ENCODE measurements at regions not wholly inside any gene's neighbourhood (a gene's known extent, or its start where the extent isn't known, plus 50 kb on each side); places are given as distances from the start of the nearest gene placed in this dataset.

- no peaks in the 10 kb centered on the region for H3K9me3 ChIP-seq (ENCODE audit: control insufficient read depth in 2 of 2, low read length in 2 of 2)
- no peaks in the 10 kb centered on the region for H3K36me3 ChIP-seq (ENCODE audit: control insufficient read depth in 2 of 2, insufficient read depth in 2 of 2, low read length in 2 of 2)
- no peak overlapping the region for H3K4me3 ChIP-seq (ENCODE audit: low read length in 2 of 2)
- H3K27me3 ChIP-seq (ENCODE audit: control insufficient read depth in 2 of 2, insufficient read depth in 2 of 2, low read length in 2 of 2), result no peaks in the 10 kb centered on the region
- no peaks in the 10 kb centered on the region for H3K4me1 ChIP-seq (ENCODE audit: control insufficient read depth in 2 of 2, insufficient read depth in 2 of 2, low read length in 2 of 2)
- H3K9ac ChIP-seq (ENCODE audit: low read depth in 1 of 2, low read length in 2 of 2), result no peak overlapping the region
- no peak overlapping the region for H3K27ac ChIP-seq (ENCODE audit: low read depth in 2 of 2, low read length in 2 of 2)
These were observed 256.1 kb upstream of the DPYD start for GRCh38 chr1:98176936-98177335.

GRCh38 chr1:98176414-98176813, 255.6 kb upstream of the DPYD start:
- Histone ChIP-seq H3K9ac (ENCODE audit: low read depth in 1 of 2, low read length in 2 of 2) (no peak overlapping the region), H3K36me3 (ENCODE audit: control insufficient read depth in 2 of 2, insufficient read depth in 2 of 2, low read length in 2 of 2) (no peaks in the 10 kb centered on the region), H3K4me1 (ENCODE audit: control insufficient read depth in 2 of 2, insufficient read depth in 2 of 2, low read length in 2 of 2) (no peaks in the 10 kb centered on the region), H3K4me3 (ENCODE audit: low read length in 2 of 2) (no peak overlapping the region), H3K9me3 (ENCODE audit: control insufficient read depth in 2 of 2, low read length in 2 of 2) (no peaks in the 10 kb centered on the region), H3K27ac (ENCODE audit: low read depth in 2 of 2, low read length in 2 of 2) (no peak overlapping the region), H3K27me3 (ENCODE audit: control insufficient read depth in 2 of 2, insufficient read depth in 2 of 2, low read length in 2 of 2) (no peaks in the 10 kb centered on the region)

GRCh38 chr1:98172578-98172977, 251.7 kb upstream of the DPYD start:
- no peaks in the 10 kb centered on the region for H3K27me3 ChIP-seq (ENCODE audit: control insufficient read depth in 2 of 2, insufficient read depth in 2 of 2, low read length in 2 of 2)

DNA sequence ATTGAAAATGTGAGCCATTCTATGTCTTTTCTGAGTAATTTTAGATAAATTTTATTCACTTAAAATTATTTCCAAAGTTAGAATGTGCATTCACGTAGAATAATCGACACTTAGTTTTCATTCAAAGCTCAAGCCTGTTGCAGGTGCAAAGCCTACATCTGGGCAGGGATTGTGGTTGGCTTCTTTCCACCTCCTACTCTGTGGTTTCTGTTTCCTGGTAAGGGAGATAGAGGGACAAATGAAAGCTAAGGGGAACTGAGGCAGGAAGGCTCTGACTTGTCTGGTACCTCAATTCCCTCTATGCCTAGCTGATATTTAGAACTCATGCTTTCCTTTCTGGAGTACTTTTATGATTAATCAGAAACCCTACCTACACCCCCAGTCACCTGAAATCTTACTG, 251.2 kb upstream of the DPYD start:
- H3K4me1 ChIP-seq (ENCODE audit: control insufficient read depth in 2 of 2, insufficient read depth in 2 of 2, low read length in 2 of 2), result no peaks in the 10 kb centered on the region
- no peak overlapping the region for H3K4me3 ChIP-seq (ENCODE audit: low read length in 2 of 2)
- H3K9me3 ChIP-seq (ENCODE audit: control insufficient read depth in 2 of 2, low read length in 2 of 2), result no peaks in the 10 kb centered on the region
- H3K9ac ChIP-seq (ENCODE audit: low read depth in 1 of 2, low read length in 2 of 2), result no peak overlapping the region
- no peak overlapping the region for H3K27ac ChIP-seq (ENCODE audit: low read depth in 2 of 2, low read length in 2 of 2)
- no peaks in the 10 kb centered on the region for H3K36me3 ChIP-seq (ENCODE audit: control insufficient read depth in 2 of 2, insufficient read depth in 2 of 2, low read length in 2 of 2)
- H3K27me3 ChIP-seq (ENCODE audit: control insufficient read depth in 2 of 2, insufficient read depth in 2 of 2, low read length in 2 of 2), result no peaks in the 10 kb centered on the region

More at GRCh38 chr1:98172578-98172977, 251.7 kb upstream of the DPYD start:
- Histone ChIP-seq H3K9me3 (ENCODE audit: control insufficient read depth in 2 of 2, low read length in 2 of 2) (no peaks in the 10 kb centered on the region), H3K9ac (ENCODE audit: low read depth in 1 of 2, low read length in 2 of 2) (no peak overlapping the region), H3K4me1 (ENCODE audit: control insufficient read depth in 2 of 2, insufficient read depth in 2 of 2, low read length in 2 of 2) (no peaks in the 10 kb centered on the region), H3K4me3 (ENCODE audit: low read length in 2 of 2) (no peak overlapping the region), H3K36me3 (ENCODE audit: control insufficient read depth in 2 of 2, insufficient read depth in 2 of 2, low read length in 2 of 2) (no peaks in the 10 kb centered on the region), H3K27ac (ENCODE audit: low read depth in 2 of 2, low read length in 2 of 2) (no peak overlapping the region)

DNA sequence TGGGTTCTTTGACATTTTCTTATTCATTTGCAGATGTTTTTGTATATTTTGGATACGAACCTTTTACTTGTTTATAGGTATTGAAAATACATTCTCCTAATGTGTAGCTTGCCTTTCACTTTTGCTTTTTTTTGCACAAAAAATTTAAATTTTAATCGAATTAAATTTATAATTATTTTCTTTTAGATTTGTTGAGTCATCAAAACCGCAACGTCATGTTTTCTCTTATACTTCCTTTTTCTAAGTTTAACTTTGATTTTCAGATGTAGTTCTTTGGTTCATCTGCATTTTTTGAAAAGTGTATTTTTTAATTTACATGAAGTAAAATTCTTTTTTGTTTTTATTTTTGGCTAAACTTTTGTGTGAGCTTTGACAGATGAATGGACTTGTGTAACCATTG, 243.7 kb upstream of the DPYD start:
- Histone ChIP-seq H3K9me3 (ENCODE audit: control insufficient read depth in 2 of 2, low read length in 2 of 2) (no peaks in the 10 kb centered on the region), H3K27ac (ENCODE audit: low read depth in 2 of 2, low read length in 2 of 2) (no peak overlapping the region), H3K9ac (ENCODE audit: low read depth in 1 of 2, low read length in 2 of 2) (no peak overlapping the region), H3K36me3 (ENCODE audit: control insufficient read depth in 2 of 2, insufficient read depth in 2 of 2, low read length in 2 of 2) (no peaks in the 10 kb centered on the region), H3K4me1 (ENCODE audit: control insufficient read depth in 2 of 2, insufficient read depth in 2 of 2, low read length in 2 of 2) (no peaks in the 10 kb centered on the region), H3K4me3 (ENCODE audit: low read length in 2 of 2) (no peak overlapping the region), H3K27me3 (ENCODE audit: control insufficient read depth in 2 of 2, insufficient read depth in 2 of 2, low read length in 2 of 2) (no peaks in the 10 kb centered on the region)

DNA sequence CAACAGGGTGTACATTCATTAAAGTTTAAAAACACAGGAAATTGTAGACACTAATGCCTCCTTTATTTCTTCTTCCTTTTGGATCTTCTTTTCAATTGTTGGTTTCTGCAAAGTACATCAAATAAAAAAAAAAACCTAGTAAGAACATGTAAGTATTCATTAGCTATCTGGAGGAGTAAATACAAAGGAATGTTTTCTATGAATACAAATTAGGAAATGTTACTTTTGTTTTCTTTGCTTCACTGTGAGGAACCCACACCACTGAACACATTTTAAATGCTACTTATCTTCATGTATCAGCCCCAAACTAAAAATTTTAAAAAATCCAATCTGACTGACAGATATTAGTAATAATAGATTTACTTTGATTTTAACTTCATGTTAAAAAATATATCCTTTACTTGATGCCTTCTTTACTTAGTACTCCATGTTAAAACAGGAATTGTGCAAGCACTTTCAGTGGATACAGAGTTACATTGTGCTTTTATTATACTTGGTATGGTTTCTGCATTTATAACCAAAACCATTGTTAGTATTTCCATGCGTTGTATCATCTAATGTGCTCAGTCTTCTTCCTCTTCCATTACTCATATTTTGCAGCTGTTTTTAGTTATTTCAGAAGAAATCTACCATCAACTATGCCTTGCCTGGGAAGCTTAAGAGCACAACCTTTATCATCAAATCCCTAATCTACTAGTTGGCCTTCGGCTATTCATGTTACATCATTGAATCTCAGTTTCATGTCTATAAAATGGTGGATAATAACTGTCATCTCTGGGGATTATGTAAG, 236.9 kb upstream of the DPYD start:
- Histone ChIP-seq H3K27ac (ENCODE audit: low read depth in 2 of 2, low read length in 2 of 2) (no peak overlapping the region), H3K9me3 (ENCODE audit: control insufficient read depth in 2 of 2, low read length in 2 of 2) (no peaks in the 10 kb centered on the region), H3K4me3 (ENCODE audit: low read length in 2 of 2) (no peak overlapping the region), H3K9ac (ENCODE audit: low read depth in 1 of 2, low read length in 2 of 2) (no peak overlapping the region), H3K4me1 (ENCODE audit: control insufficient read depth in 2 of 2, insufficient read depth in 2 of 2, low read length in 2 of 2) (no peaks in the 10 kb centered on the region), H3K36me3 (ENCODE audit: control insufficient read depth in 2 of 2, insufficient read depth in 2 of 2, low read length in 2 of 2) (no peaks in the 10 kb centered on the region), H3K27me3 (ENCODE audit: control insufficient read depth in 2 of 2, insufficient read depth in 2 of 2, low read length in 2 of 2) (no peaks in the 10 kb centered on the region)

DNA sequence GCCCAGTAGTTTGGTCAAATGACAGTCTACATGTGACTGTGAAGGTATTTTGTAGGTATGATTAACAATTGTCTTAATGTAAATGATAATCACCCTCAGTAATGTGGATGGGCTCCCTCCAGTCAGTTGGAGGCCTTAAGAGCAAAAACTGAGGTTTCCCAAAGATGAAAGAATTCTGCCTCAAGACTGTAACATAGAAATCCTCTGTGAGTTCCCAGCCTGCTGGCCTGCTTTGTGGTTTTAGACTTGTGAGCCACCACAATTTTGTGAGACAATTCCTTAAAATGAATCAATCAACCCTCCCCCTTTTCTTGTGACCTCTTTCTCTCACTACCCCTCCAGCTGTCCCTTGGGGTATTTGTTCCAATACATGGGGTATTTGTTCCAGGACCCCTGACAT, 226.4 kb upstream of the DPYD start:
- H3K4me3 ChIP-seq (ENCODE audit: low read length in 2 of 2), result no peak overlapping the region
- no peaks in the 10 kb centered on the region for H3K27me3 ChIP-seq (ENCODE audit: control insufficient read depth in 2 of 2, insufficient read depth in 2 of 2, low read length in 2 of 2)
- H3K27ac ChIP-seq (ENCODE audit: low read depth in 2 of 2, low read length in 2 of 2), result no peak overlapping the region
- no peaks in the 10 kb centered on the region for H3K36me3 ChIP-seq (ENCODE audit: control insufficient read depth in 2 of 2, insufficient read depth in 2 of 2, low read length in 2 of 2)
- H3K9ac ChIP-seq (ENCODE audit: low read depth in 1 of 2, low read length in 2 of 2), result no peak overlapping the region
- no peaks in the 10 kb centered on the region for H3K9me3 ChIP-seq (ENCODE audit: control insufficient read depth in 2 of 2, low read length in 2 of 2)
- no peaks in the 10 kb centered on the region for H3K4me1 ChIP-seq (ENCODE audit: control insufficient read depth in 2 of 2, insufficient read depth in 2 of 2, low read length in 2 of 2)

DNA sequence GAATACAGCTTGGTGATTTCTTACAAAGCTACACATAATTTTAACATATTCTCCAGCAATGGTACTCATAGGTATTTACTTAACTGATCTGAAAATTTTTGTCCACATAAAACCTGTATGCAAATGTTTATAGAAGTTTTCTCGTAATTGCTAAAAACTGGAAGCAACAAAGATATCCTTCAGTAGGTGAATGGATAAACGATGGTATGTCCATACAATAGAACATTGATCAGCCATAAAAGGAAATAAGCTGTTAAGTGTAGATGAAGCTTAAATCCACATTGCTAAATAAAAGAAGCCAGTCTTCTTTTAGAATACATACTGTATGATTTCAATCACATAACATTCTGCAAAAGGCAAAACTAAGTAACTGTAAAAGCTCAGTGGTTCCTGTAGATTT, 224.8 kb upstream of the DPYD start:
- Histone ChIP-seq H3K9me3 (ENCODE audit: control insufficient read depth in 2 of 2, low read length in 2 of 2) (no peaks in the 10 kb centered on the region), H3K4me1 (ENCODE audit: control insufficient read depth in 2 of 2, insufficient read depth in 2 of 2, low read length in 2 of 2) (no peaks in the 10 kb centered on the region), H3K27me3 (ENCODE audit: control insufficient read depth in 2 of 2, insufficient read depth in 2 of 2, low read length in 2 of 2) (no peaks in the 10 kb centered on the region), H3K9ac (ENCODE audit: low read depth in 1 of 2, low read length in 2 of 2) (no peak overlapping the region), H3K4me3 (ENCODE audit: low read length in 2 of 2) (no peak overlapping the region), H3K36me3 (ENCODE audit: control insufficient read depth in 2 of 2, insufficient read depth in 2 of 2, low read length in 2 of 2) (no peaks in the 10 kb centered on the region), H3K27ac (ENCODE audit: low read depth in 2 of 2, low read length in 2 of 2) (no peak overlapping the region)

GRCh38 chr1:98143403-98143802, 222.6 kb upstream of the DPYD start:
- Histone ChIP-seq H3K36me3 (ENCODE audit: control insufficient read depth in 2 of 2, insufficient read depth in 2 of 2, low read length in 2 of 2) (no peaks in the 10 kb centered on the region), H3K4me1 (ENCODE audit: control insufficient read depth in 2 of 2, insufficient read depth in 2 of 2, low read length in 2 of 2) (no peaks in the 10 kb centered on the region), H3K4me3 (ENCODE audit: low read length in 2 of 2) (no peak overlapping the region), H3K27me3 (ENCODE audit: control insufficient read depth in 2 of 2, insufficient read depth in 2 of 2, low read length in 2 of 2) (no peaks in the 10 kb centered on the region), H3K9me3 (ENCODE audit: control insufficient read depth in 2 of 2, low read length in 2 of 2) (no peaks in the 10 kb centered on the region), H3K27ac (ENCODE audit: low read depth in 2 of 2, low read length in 2 of 2) (no peak overlapping the region), H3K9ac (ENCODE audit: low read depth in 1 of 2, low read length in 2 of 2) (no peak overlapping the region)

DNA sequence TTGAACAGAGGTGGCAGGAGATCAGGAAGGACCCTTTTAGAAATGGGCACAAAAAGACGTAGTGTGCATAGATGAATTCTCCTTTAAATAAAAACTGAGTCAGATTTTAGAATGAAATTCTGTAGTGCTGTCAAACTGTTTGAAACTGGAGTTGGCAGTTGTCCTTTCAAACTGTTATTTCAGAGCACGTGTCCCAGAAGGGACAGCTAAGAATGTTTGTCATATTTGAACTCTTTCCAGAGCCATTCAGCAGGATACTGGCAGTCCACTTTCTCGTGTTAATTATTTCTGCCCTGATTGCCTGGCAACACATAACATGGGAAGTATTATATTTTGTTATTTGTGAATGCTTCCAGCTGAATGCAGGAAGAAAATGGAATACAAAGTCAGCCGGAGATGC, 212.3 kb upstream of the DPYD start:
- H3K4me1 ChIP-seq (ENCODE audit: control insufficient read depth in 2 of 2, insufficient read depth in 2 of 2, low read length in 2 of 2), result no peaks in the 10 kb centered on the region
- H3K9ac ChIP-seq (ENCODE audit: low read depth in 1 of 2, low read length in 2 of 2), result no peak overlapping the region
- H3K4me3 ChIP-seq (ENCODE audit: low read length in 2 of 2), result no peak overlapping the region
- no peaks in the 10 kb centered on the region for H3K36me3 ChIP-seq (ENCODE audit: control insufficient read depth in 2 of 2, insufficient read depth in 2 of 2, low read length in 2 of 2)
- H3K27ac ChIP-seq (ENCODE audit: low read depth in 2 of 2, low read length in 2 of 2), result no peak overlapping the region
- no peaks in the 10 kb centered on the region for H3K9me3 ChIP-seq (ENCODE audit: control insufficient read depth in 2 of 2, low read length in 2 of 2)
- H3K27me3 ChIP-seq (ENCODE audit: control insufficient read depth in 2 of 2, insufficient read depth in 2 of 2, low read length in 2 of 2), result no peaks in the 10 kb centered on the region
